Testis (tissue), 2 donors: ENCODE measurements at regions not wholly inside any gene's neighbourhood (a gene's known extent, or its start where the extent isn't known, plus 50 kb on each side); places are given as distances from the start of the nearest gene placed in this dataset.

ENCODE experiments used
- DNase-seq: peaks from one replicate; pipeline ENCODE4 v3.0.0-alpha.2; 2019
- H3K27ac ChIP-seq, 2 donors: fragments of 200-600 bp; sonication (generic); one replicate each; pipeline ENCODE4 v1.5.1; 2019
- H3K27me3 ChIP-seq: fragments of 200-600 bp; sonication (generic); one replicate; pipeline ENCODE4 v1.5.1; 2019
- H3K36me3 ChIP-seq: fragments of 200-600 bp; sonication (generic); one replicate; pipeline ENCODE4 v1.5.1; 2017; ENCODE audit warnings: low read depth; ENCODE audit errors: missing control alignments
- H3K4me1 ChIP-seq: fragments of 200-600 bp; sonication (generic); one replicate; pipeline ENCODE4 v1.5.1; 2019
- H3K4me3 ChIP-seq, 2 donors: fragments of 200-600 bp; sonication (generic); one replicate each; pipeline ENCODE4 v1.5.1; 2017 to 2019
- H3K9me3 ChIP-seq: fragments of 200-600 bp; sonication (generic); one replicate; pipeline ENCODE4 v1.5.1; 2017
- CTCF ChIP-seq, 3 experiments: fragments of 450-650 bp in 2 of 3; fragments of 200-600 bp in 1 of 3; sonication (generic) in 1 of 3; IDR thresholded peaks; one replicate each; pipeline ENCODE4 v1.5.1; 2016 to 2019; ENCODE audit warnings: antibody characterized with exemption in 3 of 3, mild to moderate bottlenecking in 2 of 3, moderate library complexity in 1 of 3
- POLR2A ChIP-seq: fragments of 450-650 bp; IDR thresholded peaks from one replicate; pipeline ENCODE4 v1.6.1; 2017; ENCODE audit warnings: antibody characterized with exemption, mild to moderate bottlenecking, moderate library complexity
- WGBS, 2 donors: methylation state at CpG; one replicate each; pipeline ENCODE4 v1.1.5; 2018; 5-methylcytosine and 5-hydroxymethylcytosine counted together
- intact Hi-C: fragments of 100-400 bp; cut with DNase I; formaldehyde crosslinking; loops from one replicate; pipeline ENCODE4 v1.15.1; 2023; ENCODE audit warnings: low total_unique reads
- microRNA-seq, 2 donors: library from miRNA; unstranded; fragments of <30 nt; microRNA quantifications; one replicate each; pipeline ENCODE4, GENCODE V29; 2016; ENCODE audit warnings: borderline number of aligned reads in 2 of 2, borderline replicate concordance in 1 of 2
- small RNA-seq, 2 donors: library from RNA; depleted of rRNA; stranded (forward); fragments of <200 nt; gene quantifications; one replicate each; pipeline ENCODE3, GENCODE V24; 2016

- WGBS, 2 donors: 62 to 76% methylated on average over 2 of the region's 2 CpGs
- intact Hi-C loops: no loop called here
- H3K4me1 ChIP-seq: no peaks in the 10 kb centered on the region
Measured at GRCh38 chr12:16668198-16668597, 62.2 kb upstream of the LMO3 start.

GRCh38 chr12:16658699-16659098 lies 52.7 kb upstream of the LMO3 start:
- Histone ChIP-seq H3K9me3 (no peaks in the 10 kb centered on the region), H3K36me3 (no peaks in the 10 kb centered on the region), H3K4me3 (no peak overlapping the region), H3K4me1 (no peaks in the 10 kb centered on the region), H3K27ac (no peak overlapping the region), H3K27me3 (no peaks in the 10 kb centered on the region)
- no peak for DNase-seq
- intact Hi-C loops: no loop called here
- WGBS, 2 donors: 53 to 63% methylated on average over 1 of the region's 1 CpG
- TF ChIP-seq CTCF (IDR thresholded peaks at IDR 0.05) (no peak), POLR2A (no peak)

More at GRCh38 chr12:16668198-16668597, 62.2 kb upstream of the LMO3 start:
- TF ChIP-seq POLR2A: no peak
- TF ChIP-seq CTCF (IDR thresholded peaks at IDR 0.05): no peak
- no peaks in the 10 kb centered on the region for H3K9me3 ChIP-seq
- no peak overlapping the region for H3K27ac ChIP-seq
- DNase-seq: no peak
- H3K27me3 ChIP-seq: no peaks in the 10 kb centered on the region
- H3K36me3 ChIP-seq: no peaks in the 10 kb centered on the region
- H3K4me3 ChIP-seq: no peak overlapping the region

Small RNAs in the stretch of these regions (microRNA-seq; reads per million reads assigned to microRNA genes)
- gene MIR3974: 0 reads per million in 2 donors

Small RNAs in the stretch of these regions (small RNA-seq; reads per million reads assigned to genes)
- gene RNU6-837P: 0 reads per million in 2 donors
